RPMI8226 (cell line): ENCODE measurements at regions not wholly inside any gene's neighbourhood (a gene's known extent, or its start where the extent isn't known, plus 50 kb on each side); places are given as distances from the start of the nearest gene placed in this dataset.
"Not testable (repeated sequence)": the region's sequence is repeated elsewhere in the genome, so short reads cannot be mapped to it uniquely, and the experiment has no call there.

ENCODE experiments used
- DNase-seq: peaks from one replicate; pipeline ENCODE4 v3.0.0-alpha.2; 2015

DNA sequence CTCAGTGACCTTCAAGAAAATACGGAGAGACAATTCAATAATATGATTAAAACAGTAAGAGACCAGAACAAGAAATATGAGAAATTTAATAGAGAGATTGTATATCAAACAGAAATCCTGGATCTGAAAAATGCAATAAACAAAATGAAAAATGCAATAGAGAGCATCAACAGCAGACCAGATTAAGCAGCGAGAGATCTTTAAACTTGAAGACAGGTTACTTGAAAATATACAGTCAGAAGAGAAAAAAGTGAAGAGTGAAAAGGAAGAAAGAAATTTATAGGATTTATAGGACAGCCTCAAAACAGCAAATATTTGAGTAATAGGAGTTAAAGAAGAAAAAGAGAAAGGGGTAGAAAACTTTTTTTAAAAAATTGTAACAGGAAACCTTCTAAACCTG is 813.9 kb upstream of the GRM7 start:
- DNase-seq: no peak

DNA sequence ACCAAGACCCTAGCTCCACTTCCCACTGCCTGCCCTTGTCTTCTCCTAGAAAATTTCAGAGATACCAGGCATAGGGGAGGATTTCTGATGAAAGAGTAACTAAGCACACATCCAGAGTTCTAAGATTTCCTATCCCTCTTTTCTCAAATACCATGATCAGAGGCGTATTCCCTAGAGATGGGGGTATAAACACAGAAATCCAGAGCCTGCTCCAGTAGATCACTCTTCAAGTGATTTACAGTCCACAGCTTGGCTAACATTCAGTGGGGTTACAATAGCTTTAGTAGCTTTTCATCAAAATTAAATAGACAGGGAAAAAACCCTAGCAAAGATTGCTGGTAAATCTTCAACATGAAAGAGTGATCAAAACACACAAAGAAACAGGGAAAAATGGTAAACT is 800.7 kb upstream of the GRM7 start:
- no peak for DNase-seq

- no peak for DNase-seq
These were observed 798.4 kb upstream of the GRM7 start for GRCh38 chr3:6062261-6063187.

DNA sequence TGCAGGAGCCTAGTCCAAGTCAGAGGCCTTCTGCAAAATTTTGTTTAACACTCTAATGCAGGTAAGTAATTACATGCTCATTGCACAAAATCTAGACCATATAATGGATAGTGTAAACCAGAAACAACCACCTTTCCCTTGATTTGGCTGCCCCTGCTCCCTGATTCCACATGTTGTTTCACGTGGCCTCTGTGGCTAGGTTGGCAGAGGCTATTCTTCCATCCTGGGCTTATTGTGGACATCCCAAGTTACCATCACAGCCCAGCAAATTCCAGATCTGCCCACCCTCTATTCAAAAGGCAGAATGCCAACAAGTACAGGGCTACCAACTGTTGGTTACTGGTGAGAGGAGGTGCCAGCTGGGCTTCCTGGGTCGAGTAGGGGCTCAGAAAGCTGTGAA is 794.5 kb upstream of the GRM7 start:
- DNase-seq: no peak

DNA sequence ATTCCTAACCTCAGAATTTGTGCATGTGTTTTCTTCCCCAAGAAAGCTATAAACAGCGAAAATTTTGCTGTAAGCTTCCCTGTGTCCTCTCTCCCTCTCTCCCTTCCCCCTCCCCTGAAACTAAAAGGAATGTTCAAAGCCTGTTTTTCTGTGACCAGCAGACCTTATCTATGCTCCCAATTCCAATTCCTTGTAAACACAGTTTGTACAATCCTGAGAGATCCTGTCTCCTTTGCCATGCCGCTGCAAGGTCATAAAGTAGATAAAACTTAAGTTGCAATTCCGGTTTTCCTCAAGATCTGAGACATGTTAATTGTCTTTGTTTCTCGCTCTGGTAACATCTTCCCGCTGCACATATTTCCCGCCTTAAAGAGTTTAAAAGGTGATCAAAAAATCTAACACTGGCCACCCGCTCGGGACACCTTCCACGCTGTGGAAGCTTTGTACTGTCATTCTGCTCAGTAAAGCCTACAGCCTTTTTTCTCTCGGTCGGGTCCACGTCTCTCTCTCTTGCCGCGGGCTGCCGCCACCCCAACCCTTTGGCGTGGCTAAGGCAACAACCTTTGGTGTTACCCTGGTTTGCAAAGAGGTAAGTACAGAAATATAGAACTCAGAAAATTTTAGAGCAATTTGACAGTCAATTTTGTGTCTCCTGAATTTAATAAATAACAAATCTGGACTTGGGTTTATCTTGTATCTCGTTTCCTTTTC is 793.9 kb upstream of the GRM7 start:
- DNase-seq: not testable (repeated sequence)

DNA sequence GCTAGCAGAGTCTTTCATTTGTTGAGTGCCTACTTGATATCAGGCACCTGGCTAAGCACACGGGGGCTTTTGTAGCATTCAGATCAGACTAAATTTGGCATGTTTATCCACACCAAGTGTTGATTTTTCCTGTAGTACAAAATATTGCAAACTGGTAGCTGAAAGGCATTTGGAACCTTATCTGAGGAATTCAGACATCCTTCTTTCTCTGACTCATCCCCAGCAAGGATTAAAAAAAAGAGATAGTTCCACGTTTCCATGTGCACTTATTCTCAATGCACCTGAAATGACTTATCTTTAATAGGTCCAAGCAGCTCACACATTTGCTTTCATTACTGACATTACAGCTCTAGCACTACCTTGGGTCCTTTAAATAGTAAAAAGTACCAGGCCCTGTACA is 786.0 kb upstream of the GRM7 start:
- DNase-seq: no peak

DNA sequence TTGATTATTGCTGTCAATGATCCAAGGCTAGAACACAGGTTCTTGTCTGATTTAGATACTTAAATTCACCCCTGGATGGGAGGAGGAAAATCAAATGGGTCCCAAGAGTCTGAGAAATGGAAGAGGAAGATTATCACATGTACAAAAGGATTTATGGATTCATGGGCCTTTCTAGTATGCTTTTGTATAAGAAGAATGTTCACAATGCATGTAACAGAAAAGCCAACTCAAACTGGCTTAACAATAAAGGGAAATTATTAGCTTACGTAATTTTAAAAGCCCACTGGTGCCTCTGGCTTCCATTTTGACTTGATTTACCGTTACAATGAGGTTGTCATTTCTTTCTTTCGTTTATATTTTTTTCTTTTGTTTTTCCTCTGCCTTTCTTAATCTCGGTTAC is 782.5 kb upstream of the GRM7 start:
- no peak for DNase-seq

DNA sequence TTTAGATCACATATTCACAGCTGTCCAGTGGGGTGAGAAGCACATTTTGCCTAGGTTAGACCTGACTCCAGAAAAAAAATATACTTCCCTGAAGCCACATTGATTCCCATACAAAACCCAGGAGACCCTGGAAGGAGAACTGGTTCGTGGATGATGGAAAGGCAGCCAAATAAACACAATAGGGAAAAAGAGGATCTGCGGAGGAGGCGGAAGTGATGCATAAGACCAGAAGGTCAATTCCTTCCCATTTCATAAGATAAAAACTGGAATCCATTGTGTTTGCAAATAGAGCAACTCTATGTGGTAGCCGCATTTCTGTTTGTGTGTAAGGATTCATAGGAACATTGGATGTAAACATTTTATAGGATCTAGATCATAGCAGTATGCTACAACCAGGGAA is 781.9 kb upstream of the GRM7 start:
- DNase-seq: no peak

DNA sequence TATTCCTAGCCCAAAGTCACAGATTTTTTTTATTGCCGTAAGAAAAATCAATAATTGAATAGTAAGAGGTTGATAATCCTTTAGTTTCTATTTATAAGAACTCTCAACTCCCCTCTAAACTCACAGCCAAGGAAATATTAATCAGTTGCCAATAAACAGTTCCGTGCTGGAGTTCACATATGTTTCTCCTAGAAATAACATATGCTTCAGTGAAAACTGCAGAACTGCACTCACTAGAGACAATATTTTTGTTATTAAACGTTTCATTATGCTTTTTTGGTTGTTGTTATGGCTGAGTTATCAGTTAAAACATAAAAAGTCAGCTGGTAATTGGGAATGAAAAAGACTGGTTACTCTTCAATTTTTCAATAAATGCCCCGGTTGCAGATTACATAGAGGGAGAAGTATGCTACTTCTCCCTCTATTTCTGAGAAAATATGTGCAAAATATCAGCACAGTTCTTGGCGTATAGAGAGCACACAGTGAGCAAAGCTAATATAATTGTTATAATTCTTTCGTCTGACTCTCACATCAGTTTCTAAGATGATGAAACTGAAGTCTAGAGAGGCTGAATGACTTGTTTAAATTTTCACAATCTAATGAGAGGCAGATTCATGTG is 781.2 kb upstream of the GRM7 start:
- DNase-seq: no peak

DNA sequence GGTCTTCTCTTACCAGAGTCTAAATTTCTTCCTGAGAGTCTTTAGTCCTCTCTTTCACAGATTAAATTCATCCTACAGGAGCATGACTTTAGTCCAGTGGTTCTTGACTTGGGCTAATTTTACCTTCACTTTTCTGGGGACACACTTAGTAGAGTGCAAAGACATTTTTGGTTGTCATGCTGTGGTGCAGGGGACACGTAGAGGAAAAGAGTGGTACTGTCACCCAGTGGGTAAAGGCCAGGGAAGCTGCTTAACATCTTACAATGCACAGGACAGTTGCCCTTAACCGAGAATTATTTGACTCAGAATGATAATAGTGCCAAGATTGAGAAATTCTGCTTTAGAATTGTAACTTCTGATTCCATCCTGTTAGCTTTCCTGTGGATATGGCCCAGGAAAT is 772.5 kb upstream of the GRM7 start:
- no peak for DNase-seq

GRCh38 chr3:6089780-6090179 is 771.1 kb upstream of the GRM7 start:
- no peak for DNase-seq

DNA sequence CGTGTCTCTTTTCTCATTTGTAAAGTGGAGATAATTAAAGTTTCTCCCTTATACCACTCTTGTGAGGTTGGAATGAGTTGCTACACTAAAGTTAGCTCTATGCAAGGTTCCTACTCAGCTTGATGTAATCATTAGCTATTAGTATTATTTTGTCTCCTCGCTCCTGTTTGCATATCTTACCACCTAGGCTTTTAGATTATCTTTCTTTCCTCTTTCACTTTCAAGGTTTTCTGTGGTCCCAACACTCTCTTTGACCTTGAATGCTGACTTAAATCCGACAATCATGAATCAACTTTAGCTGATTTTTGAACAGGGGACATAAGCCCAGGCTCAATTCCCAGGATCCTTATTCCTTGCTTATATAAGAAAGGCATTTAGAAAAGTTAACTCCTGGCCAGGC is 769.7 kb upstream of the GRM7 start:
- no peak for DNase-seq

GRCh38 chr3:6095006-6095405 is 765.9 kb upstream of the GRM7 start:
- no peak for DNase-seq

DNA sequence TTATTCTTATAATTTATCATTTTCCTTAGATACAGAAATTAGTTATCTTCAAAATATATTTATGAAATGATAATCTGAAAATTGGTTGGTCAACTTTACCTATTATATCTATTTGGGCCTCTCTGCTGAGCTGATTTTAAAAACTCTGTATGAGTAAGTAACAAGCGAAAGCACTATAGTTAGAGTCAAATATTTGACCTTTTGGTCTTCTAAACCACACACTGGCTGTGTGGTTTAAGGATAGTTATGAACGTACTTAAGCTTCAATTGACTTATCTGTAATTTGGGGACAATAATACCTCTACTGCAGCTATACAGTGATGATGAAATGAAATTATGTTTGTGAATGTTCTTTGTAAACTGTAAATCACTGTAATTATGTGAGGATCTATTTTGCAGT is 763.9 kb upstream of the GRM7 start:
- no peak for DNase-seq

DNA sequence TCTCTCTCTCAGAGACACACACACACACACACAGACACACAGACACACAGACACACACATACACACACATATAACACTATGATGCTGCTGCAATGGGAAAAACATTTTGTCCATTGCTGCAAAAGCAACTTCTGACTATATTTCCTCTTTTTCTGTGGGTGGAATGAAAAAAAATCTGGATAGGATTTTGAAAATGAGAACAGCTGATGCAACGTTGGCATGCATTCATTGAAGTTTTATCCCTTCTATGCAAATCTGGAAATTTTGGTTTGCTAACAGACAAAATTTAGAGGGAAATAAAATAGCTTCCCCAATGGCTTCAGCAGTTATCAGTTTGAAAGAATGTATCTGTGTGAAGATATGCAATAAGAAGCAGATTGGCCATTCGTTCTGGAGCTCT is 763.4 kb upstream of the GRM7 start:
- no peak for DNase-seq

- no peak for DNase-seq
These were observed 762.3 kb upstream of the GRM7 start for GRCh38 chr3:6098516-6099157.

DNA sequence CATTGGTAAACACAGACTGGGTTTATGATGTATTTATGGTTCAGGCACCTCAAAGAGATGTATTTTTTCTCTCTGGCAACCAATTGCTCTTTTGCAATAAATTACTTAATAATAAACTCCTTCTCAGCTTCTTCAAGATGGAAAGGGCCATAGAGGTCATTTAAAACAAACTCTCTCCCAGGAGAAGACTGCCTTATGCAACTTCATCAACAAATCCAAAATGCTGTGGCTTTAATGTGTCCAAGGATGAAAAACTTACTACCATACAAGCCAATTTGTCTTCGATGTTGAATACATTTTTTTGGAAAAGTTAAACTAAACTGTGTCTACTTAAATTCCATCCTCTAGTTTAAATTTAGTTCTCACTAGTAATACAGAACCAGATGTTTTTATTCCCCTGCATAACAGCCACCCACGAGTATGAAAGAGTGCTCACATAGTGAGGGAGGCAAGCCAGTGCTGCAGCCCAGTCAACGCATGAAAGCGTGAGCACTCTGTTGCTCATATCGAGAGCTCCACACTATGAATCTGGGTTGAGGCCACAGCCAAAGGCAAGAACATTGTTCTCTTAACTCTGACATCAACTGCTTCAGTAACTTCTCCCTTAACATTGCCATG is 761.3 kb upstream of the GRM7 start:
- DNase-seq: no peak

GRCh38 chr3:6105187-6105586 is 755.7 kb upstream of the GRM7 start:
- no peak for DNase-seq

- DNase-seq: no peak
These were observed 752.0 kb upstream of the GRM7 start for GRCh38 chr3:6108957-6109356.

GRCh38 chr3:6110451-6110850 is 750.5 kb upstream of the GRM7 start:
- DNase-seq: no peak

DNA sequence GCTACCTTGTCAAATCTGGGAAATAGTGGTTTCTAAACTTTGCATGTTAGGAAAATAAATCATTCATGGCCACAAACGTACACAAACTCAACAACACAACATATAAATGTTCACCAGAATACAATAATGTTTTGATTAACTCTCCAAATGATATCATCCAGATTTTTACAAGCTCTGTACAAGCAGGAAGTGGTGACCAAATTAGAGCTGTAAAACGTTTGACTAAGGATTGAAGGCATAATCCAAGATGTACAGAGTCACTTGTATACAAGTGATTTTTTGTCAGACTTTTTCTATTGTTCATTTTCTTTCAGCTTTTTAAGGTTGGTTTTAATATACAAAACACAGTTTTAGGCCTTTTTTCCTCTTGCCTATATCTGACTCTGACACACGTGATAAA is 748.4 kb upstream of the GRM7 start:
- no peak for DNase-seq

GRCh38 chr3:6113338-6113737 is 747.6 kb upstream of the GRM7 start:
- no peak for DNase-seq

- no peak for DNase-seq
These were observed 741.5 kb upstream of the GRM7 start for GRCh38 chr3:6119367-6119766.
